ENCODE measurements at regions not wholly inside any gene's neighbourhood (a gene's known extent, or its start where the extent isn't known, plus 50 kb on each side); places are given as distances from the start of the nearest gene placed in this dataset.

DNA sequence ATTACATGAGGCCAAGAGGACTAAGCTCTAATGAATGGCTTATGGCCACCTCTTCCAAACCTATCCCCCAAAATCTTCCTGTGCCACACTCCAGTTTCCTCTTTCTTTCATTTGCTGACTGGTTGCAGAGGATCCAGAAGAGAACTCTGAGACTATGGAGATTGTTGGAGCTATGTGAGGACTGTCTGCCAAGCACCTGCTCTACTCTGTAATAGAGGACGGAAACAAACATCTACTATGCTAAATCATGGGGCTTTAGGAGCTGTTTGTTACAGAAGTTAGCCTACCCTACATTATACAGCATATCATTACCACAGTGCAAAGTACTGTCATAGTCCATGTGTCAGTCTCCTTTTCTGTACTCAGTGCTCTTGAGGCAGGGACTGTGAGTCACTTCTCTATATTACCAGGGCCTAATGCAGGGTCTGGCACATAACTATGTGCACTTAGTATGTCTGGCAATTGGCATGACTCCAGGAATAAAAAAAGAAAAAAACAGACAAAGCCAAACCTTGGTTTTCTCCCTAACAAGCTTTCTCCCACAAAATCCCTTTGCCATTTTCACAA lies 95.1 kb downstream of the RPAP3 start:
- DNase-seq, result no peak

DNA sequence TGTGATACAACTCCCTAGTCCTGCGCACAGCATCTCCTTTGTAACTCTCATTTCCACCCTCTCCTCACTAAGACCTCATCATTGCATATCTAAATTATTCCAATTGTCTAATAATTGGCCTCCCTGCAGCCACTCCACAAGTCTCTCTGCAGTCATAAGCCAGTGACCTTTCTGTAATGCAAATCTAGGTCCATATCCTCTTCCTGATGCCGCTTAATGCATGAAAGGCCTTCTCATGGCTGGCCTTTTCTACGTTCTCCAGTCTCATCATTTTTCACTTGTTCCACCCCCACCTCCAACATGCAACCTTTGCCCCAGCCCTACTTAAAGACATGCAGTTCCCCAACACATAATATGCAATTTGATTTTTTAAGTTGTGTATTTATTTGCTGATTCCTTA lies 96.0 kb downstream of the RPAP3 start:
- no peak for DNase-seq

DNA sequence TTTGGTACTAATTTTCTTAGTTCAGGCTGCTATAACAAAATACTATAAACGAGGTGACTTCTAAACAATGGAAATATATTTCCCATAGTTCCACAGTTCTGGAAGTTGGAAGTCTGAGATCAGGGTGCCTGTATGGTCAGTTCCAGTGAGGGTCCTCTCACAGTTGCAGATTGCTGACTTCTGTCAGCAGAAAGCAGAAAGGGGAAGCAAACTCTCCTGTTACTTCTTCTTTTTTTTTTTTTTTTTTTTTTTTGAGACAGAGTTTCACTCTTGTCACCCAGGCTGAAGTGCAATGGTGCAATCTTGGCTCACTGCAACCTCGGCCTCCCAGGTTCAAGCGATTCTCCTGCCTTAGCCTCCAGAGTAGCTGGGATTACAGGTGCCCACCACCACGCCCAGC lies 97.2 kb downstream of the RPAP3 start:
- peak; percentile 38 for DNase-seq

DNA sequence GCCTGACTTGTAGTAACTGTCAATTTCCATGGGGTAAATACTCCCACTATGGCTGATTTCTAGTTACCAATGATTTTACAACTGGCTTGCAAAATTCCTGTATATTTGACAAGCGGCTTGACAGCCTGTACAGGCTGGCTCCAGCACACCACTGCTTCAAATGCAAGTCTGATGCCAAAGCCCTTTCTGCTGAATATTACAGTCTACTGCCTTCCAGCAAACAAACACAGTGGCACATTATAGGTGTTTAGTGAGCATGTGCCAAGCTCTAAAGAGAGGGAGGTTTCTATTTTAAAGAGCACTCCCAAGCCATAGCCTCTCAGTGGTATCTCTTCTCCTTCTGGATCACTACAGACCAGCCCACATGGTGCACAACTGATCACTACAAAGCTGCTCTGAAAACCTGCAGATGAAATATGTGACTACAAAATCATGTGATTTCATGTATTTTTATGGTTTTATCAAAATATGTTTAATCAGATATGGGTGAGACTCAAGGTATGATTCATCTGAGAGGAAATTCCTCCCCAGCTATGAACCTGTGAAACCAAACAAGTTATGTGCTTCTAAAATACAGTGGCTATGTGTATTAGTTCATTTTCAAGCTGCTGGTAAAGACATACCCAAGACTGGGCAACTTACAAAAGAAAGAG lies 101.5 kb downstream of the RPAP3 start:
- no peak for DNase-seq

DNA sequence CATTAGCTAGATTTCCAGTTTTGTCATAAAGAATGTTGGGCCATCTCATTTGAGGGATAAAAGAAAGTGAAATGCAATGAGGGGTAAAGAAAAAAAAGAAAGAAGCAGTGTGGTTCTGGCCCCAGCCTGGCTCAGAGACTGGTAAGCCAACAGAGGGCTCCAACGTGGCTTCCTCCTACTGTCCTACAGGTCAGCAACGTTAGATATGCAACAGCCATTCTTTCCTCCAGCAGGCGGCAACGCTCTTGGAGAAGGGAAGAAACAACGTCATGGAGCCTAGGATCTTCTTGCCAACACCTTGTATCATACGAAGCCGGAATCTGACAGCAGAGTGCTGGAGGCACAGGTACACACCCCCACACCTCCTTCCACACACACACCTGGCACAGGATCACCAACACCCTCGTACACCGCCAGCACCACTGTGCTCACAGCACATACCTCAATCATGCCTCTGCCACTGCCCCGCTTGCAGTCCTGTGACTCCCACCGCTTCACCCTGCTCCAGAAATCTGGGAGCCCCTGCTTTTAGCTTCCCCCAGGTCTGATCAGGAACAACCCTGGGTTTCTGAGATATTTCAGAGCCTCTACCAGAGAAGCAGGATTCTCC lies 102.8 kb downstream of the RPAP3 start:
- no peak for DNase-seq

DNA sequence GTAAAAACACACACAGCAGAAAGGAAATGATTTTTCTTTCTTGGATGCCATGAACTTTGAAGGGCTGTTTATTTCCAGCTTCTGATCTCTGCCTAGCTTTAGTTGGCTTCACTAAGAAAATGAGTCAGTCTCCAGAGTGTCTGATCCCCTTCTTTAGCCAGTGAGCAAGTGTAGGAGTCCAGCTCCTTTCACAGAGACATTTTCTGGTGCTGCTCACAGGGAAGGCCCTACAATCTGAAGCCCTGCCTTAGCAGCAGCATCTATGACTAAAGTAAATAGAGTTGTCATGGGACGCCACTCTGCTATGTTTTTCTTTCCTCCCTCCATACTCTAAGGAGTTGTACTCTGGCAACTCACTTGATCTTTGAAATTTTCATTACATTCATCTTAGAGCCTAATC lies 103.5 kb downstream of the RPAP3 start:
- DNase-seq, result no peak

DNA sequence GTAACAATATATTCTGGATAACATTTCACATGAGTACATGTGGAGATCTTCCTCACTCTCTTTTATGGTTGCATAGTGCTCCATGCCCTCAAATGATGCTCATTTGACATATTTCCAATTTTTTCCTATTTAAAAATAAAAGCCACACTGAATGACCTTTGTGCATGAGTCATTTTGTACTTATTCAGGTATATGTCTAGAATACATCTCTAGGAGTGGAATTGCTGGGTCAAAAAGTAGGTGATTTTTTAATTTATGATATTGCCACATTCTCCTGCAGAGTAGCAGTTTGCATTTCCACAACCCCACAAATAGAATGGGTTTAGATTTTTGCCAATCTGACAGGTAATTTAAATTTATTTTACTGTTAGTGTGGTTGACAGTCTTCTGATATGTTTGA lies 104.8 kb downstream of the RPAP3 start:
- DNase-seq, result no peak

DNA sequence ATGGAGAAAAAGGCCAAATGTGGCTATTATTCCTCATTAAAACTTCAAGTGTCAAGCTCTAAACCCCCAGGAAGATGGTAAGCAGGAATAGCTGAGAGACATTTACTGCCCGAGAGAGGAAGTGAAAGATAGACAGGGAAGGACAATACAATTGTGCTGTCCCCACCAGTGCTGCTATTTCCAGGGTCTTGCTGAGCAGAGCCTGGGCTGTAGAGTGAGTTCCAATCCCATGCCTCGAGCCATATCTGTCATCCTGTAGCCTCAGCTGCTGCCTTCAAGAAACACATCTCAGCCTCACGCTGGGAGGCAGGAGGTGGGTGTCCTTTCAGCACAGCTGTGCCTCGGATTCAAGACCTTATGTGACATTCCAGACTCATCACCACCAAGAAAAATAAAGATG lies 114.0 kb downstream of the RPAP3 start:
- DNase-seq, result no peak

DNA sequence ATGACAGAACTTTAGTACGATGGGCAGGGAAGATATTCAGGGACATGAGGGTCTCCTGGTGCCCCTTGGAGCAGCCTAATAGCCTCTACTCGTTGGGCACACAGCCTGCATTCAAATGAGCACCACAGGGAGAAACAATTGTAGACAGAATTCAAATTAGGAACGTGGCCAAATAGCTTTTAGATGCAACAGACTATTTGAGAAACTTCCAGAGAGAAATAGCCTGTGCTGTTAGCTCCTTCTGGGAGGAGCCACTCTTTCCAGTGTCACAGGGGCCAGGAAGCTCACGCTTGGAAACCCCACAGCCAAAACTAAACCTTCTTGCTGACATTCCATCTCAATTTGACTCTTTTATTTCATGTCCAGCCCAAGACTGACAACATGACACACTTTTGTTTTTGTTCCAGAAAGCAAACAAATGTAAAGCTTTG lies 114.5 kb downstream of the RPAP3 start:
- no peak for DNase-seq

DNA sequence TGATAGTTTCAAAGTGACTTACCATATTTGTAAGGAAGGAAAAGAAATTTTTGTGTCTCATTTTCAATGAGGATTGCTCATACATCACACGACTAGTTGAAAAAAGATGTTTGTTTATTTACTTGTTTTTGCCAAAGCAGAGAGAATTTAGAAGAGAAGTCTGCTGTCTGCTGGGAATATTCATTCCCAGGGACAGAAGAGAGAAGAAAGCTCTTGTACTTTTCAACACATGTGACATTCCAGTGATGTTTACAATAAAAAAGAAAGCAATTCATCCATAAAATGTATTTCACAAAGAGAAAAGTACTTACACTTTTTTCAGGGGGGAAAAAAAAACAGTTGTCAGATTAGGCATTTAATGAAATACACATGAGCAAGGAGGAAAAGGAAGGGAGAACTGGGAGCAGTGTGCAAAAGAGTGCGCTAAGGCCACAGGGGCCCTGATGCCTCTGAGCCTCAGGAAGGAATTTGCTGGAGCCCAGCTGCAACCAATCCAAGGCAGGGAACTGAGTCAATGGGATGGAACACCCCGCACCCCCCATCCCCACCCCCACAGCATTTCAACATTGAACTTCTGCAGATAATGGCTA lies 115.0 kb downstream of the RPAP3 start:
- no peak for DNase-seq

DNA sequence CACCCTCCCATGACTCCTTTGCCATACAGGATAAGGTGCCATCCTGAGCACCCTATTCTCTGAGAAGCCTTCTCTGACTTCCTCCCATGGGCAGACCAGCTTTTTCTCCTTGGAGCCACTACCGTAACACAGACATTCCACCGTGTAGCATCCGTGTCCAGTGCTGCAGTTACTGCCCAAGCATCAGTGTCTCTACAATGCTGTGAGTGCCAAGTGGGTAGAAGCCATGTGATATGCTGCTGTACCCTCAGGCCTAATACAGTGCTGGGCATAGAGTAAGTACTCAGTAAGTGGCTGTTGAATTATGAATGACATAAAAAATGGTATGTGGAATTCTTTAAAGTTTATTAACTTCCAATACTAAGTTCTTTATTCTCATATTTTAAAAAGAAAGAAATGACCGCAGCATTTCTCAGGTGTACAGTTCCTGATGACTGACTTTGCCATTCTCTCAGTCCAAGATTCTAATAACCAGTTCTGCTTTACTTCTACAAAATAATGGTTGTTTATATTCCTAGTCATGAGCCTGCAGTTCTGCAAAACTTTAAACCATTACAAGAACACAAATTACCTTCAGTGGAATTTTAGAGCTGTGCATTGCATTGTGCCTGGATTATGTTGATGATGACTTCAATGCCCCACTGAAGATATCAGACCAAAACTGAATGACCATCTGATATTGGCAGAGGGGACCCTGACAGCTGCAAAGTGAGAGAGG lies 118.7 kb downstream of the RPAP3 start:
- no peak for DNase-seq

DNA sequence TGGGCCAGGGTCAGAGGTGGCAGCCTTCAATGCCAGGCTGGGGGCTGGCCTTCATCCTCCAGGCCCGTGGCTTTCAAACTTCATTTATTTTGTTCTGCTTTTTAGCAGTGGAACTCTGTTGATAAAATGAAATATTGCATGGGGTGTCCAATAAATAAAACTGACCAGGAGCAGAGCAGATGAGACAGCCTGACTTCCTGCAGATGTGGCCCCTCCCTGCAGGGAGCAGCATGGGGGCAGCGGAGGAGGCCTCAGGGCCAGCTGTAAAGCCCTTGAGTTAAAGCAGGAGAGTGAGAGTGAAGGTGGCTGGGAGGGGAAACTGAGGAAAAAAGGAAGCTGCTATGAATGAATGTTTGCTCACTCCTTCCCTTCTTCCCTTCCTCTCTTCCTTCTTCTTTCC lies 120.3 kb downstream of the RPAP3 start:
- no peak for DNase-seq

DNA sequence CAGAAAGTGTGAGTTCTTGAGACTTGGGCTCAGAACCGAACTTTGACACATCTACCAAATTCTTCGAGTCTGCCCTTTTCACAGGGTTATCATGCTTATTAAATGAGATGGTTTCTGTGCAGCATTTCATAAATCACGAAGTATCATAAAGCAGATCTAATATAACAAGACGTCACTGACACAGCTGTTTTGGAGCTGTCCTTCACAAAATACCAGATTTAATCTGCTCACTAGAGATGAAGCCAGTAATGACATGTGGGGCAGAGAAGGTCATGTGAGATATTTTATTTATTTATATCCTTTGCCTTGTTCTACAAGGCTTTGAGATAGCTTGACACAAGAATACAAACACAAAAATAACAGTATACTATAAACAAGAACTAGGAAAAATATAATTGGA lies 127.0 kb downstream of the RPAP3 start:
- no peak for DNase-seq

DNA sequence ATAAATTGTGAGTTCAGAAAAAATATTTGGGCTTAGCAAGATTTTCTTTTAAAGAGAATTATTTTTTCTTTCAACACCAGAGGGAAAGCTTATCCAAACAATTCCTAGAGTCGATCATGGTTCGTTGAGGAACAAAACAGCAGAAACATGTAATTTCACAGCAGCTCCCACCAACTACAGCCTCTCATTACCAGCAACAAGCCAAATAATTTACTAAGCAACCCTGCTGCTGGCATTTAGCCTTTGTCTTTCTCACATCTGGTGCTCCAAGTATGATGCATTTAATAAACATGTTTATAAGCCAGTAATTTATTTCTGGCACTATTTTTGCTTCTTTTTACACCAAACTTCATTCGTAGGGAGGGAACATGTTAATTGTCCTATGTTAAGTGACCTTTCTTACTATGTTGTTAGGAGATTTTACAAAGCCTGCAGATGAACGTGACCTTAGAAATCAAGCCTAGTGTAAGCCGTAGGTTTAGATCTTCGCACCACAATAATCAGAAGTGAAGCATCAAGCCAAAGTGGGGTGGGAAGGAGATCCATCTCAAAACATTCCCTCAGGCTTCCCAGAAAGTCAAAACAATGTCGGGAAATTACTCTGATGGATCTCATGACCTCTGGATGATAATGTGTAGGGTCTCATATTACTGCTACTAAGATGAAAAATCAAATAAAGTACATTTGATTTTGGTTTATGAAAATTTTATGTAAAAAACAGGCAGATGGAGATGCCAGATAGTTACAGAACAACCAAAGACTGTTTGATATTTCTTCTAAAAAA lies 128.4 kb downstream of the RPAP3 start:
- DNase-seq, result no peak

DNA sequence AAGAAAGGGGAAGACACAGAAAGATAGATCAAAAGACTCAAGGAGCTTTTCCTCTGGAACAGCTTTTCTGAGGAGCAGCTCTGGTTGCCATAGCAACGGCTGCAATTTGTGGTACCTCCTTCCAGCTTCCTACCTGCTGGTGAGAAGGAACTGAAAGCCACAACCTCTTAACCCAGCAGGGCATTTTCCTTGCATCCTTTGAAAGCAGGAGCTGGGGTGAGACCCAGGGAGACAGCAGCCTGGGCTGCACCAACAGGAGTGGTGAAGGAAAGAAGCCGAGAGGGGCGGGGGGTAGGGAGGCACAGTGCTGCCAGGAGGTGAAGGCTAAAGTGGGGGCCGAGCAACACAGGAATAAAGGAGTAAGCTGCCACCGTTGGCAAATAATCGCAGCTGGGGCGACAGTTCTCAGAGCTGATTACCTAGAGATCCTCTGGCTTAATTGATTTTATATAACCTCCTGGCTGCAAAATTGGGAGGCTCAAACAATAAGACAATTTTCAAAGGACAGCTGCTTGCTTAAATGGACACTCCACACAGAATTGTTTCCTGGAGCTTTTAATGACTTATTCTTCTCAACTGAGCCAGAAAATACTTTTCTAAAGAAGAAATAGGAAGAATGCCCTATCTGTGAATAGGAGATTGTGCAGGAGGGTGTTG lies 129.4 kb downstream of the RPAP3 start:
- DNase-seq, result no peak

DNA sequence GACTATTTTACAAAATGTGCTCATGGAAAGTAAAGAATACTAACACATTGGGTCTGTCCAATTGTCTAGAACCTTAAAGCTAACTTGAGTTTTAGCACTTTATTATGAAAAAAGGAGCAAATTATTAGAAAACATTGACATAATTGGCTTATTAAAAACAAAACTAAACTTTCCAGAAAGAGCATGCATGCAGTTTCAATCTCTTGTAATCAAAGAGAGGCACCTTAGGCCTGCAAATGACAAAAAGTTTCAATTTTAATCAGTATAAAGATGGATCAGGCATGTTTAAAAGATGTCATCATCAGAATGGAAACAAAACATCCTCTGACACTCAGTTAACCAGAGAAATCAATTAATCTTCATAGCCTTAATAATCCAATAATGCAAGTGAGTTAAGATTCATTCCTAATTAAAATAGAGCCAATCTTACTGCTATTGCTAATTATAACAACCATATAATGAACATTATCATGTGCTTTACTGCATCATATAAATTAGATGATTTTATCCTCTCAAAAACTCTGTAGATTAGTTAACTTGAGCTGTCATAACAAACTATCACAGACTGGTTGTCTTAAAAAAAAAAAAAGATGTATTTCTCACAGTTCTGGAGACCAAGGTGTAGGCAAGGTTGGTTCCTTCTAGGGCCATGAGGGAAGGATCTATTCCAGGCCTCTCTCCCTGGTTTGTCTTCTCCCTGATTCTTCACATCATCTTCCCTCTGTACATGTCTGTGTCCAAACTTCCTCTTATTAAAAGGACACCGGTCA lies 131.4 kb downstream of the RPAP3 start:
- DNase-seq, result no peak

DNA sequence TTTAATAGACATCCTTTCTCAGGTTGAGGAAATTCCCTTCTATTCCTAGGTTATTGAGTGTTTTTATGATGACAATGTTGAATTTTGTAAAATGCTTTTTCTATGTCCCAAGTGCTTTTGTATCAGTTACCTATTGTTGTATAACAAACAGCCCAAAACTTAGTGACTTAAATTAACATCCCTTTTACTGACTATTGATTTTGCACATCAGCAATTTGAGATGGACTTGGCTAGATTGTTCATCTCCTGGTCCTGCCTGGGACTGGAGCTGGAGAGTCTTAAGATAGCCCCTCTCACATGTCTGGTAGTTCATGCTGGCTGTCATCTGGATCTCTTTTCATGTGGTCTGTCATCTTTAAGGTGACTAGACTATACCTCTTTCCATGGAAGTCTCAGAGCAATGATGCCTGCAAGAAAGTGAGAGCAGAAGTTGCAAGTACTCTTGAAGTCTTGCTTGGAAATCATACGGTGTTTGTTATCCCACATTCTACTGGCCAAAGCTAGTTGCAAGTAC lies 132.6 kb downstream of the RPAP3 start:
- DNase-seq, result no peak

DNA sequence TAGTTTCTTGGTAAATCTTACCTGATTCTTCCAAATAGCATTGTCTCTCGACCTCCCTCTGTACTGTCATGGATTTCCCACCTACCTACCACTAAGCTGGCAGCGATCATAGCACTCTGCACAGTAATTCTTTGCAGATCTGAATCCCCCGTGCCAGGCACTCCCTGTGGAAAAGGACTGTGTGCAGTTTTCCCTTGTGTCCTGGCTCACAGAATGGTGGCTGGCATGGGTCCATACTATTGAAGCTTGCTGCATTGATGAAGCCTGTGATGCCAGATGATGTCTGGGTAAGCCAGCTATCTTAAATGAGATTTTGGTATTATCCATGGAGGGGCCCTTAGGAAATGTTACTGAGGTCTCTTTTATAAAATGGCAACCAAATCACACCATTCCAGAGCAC lies 135.7 kb downstream of the RPAP3 start:
- no peak for DNase-seq

DNA sequence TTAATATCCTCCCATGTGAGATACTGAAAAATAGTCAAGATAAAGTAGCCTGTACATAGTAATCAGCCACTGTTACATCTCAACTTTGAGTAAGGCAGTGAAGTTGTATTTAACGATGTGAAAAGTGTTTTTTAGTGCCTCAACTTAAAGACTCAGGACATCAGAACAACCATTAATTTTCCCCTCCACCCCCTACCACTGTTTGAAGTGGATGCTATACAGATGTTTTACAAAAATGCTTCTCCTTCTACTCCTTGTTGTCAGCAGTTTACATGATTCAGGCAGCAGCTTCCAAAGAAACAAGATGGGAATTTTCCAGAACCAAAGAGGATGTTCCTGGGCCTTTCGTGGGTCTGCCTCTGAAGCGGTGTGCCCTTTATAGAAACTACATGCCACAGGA lies 143.6 kb downstream of the RPAP3 start:
- DNase-seq, result no peak

DNA sequence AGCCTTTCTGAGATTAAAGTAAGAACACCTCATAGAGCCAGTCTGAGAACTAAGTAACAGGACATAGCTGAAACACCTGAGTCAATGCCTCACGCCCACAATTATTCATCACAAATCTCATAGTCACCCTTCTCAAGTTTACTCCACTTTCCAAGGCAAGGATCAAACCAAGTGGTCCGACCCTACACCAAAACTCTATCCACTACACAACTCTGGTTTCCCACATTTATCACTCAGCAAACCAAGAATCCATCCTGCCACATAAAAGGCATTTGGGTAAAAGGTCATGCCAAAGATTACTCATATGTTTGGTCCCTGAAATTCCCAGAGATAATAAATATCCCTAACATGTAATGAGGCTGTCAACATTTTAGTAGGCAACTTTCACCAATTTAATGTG lies 144.1 kb downstream of the RPAP3 start:
- DNase-seq, result no peak

DNA sequence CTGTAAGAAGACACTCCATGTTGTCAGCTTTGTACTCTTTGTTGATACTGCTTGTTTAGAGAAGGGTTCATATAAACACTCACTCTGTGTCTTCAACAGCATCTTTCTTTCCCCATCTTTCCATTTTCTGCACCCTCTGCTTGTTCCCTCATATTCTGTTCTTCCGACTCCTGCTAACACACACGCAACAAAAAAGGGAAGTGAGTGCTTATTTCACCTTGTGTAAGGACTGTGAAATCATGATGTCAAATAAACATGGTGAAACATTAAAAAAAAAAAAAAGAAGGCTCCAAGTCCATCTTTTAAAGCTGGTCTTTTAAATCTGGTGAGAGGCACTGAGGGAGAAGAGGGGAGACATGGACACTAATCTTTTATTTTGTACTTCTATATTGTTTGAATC lies 145.4 kb downstream of the RPAP3 start:
- no peak for DNase-seq

All from GF-D8 (cell line).